ENCODE measurements at regions not wholly inside any gene's neighbourhood (a gene's known extent, or its start where the extent isn't known, plus 50 kb on each side); places are given as distances from the start of the nearest gene placed in this dataset.

- TF ChIP-seq CTCF (IDR thresholded peaks at IDR 0.05) (no peak), POLR2A (IDR thresholded peaks at IDR 0.05) (no peak)
Measured at GRCh38 chr10:10542477-10542876, 475.2 kb upstream of the CELF2 start.
